H1 (cell line): ENCODE measurements at regions not wholly inside any gene's neighbourhood (a gene's known extent, or its start where the extent isn't known, plus 50 kb on each side); places are given as distances from the start of the nearest gene placed in this dataset.

Source experiments
- CTCF ChIA-PET: fragments of 300-600 bp; sonication (Branson Sonifier 250); formaldehyde crosslinking; loops from one replicate; lab custom pipeline; 2021; ENCODE audit not compliant: partially characterized antibody; lab: Charles Lee
- POLR2A ChIA-PET: fragments of 300-600 bp; sonication (Branson Sonifier 250); formaldehyde crosslinking; loops from one replicate; lab custom pipeline; 2021; ENCODE audit warnings: inconsistent platforms; ENCODE audit not compliant: partially characterized antibody; lab: Charles Lee
- DNase-seq, 2 experiments: peaks; one replicate each; pipeline versions ENCODE4 v3.0.0 to v3.0.0-alpha.2; 2010 to 2022; ENCODE audit warnings: low spot score in 2 of 2, low read depth in 1 of 2, mixed read lengths in 1 of 2
- FAIRE-seq: peaks from 2 replicates; lab custom pipeline; 2011; peaks lifted over from hg19 to GRCh38; lab: Jason Lieb, UNC
- H2AFZ ChIP-seq: 2 replicates; pipeline ENCODE4 v1.8.1; 2012; ENCODE audit warnings: low read length, inconsistent platforms
- H2AK5ac ChIP-seq: 2 replicates; pipeline ENCODE4 v1.6.1; 2013; ENCODE audit warnings: low read depth, low read length
- H2BK120ac ChIP-seq: replicated peaks from 2 replicates; pipeline ENCODE3; 2013; ENCODE audit warnings: low read depth, low read length, inconsistent platforms
- H2BK12ac ChIP-seq: 2 replicates; pipeline ENCODE4 v1.6.1; 2013; ENCODE audit warnings: low read depth, low read length
- H2BK15ac ChIP-seq: 2 replicates; pipeline ENCODE4 v1.6.1; 2013; ENCODE audit warnings: low read length
- H2BK20ac ChIP-seq: 2 replicates; pipeline ENCODE4 v1.6.1; 2013; ENCODE audit warnings: low read length
- H2BK5ac ChIP-seq: 2 replicates; pipeline ENCODE4 v1.6.1; 2013; ENCODE audit warnings: low read depth, low read length
- H3K14ac ChIP-seq: 2 replicates; pipeline ENCODE4 v1.6.1; 2013; ENCODE audit warnings: inconsistent platforms; ENCODE audit not compliant: insufficient read length
- H3K18ac ChIP-seq: 2 replicates; pipeline ENCODE4 v1.6.1; 2013; ENCODE audit warnings: low read length; ENCODE audit errors: extremely low read depth
- H3K23ac ChIP-seq: 2 replicates; pipeline ENCODE4 v1.6.1; 2013; ENCODE audit warnings: inconsistent platforms; ENCODE audit not compliant: insufficient read length
- H3K23me2 ChIP-seq: 2 replicates; pipeline ENCODE4 v1.6.1; 2013; ENCODE audit warnings: low read depth, low read length
- H3K27ac ChIP-seq: 2 replicates; pipeline ENCODE4 v1.6.1; 2011; ENCODE audit warnings: low read depth, low read length, inconsistent platforms
- H3K27me3 ChIP-seq, 4 experiments: replicated peaks in 1 of 4; 1 replicate in 1 of 4; 2 replicates in 3 of 4; pipeline versions ENCODE4 v1.6.1 to v1.8.1; 2011 to 2013; ENCODE audit warnings: low read length in 3 of 4, mild to moderate bottlenecking in 3 of 4, inconsistent platforms in 2 of 4, mixed read lengths in 2 of 4, moderate library complexity in 1 of 4; ENCODE audit not compliant: control insufficient read depth in 3 of 4, insufficient read depth in 3 of 4; ENCODE audit errors: extremely low read depth in 1 of 4
- H3K36me3 ChIP-seq, 4 experiments: 2 replicates each; pipeline versions ENCODE4 v1.6.1 to v1.8.1; 2011 to 2013; ENCODE audit warnings: mild to moderate bottlenecking in 4 of 4, low read length in 3 of 4, moderate library complexity in 2 of 4, control low read depth in 1 of 4, inconsistent platforms in 1 of 4; ENCODE audit not compliant: insufficient read depth in 4 of 4, control insufficient read depth in 2 of 4
- H3K4ac ChIP-seq: replicated peaks from 2 replicates; pipeline ENCODE3; 2013; ENCODE audit warnings: low read length, low read depth, mixed read lengths, inconsistent platforms; ENCODE audit not compliant: insufficient read length
- H3K4me1 ChIP-seq, 4 experiments: replicated peaks in 1 of 4; 1 replicate in 1 of 4; 2 replicates in 3 of 4; pipeline versions ENCODE4 v1.6.1 to v1.8.1; 2011 to 2013; ENCODE audit warnings: low read length in 3 of 4, inconsistent platforms in 2 of 4, mixed read lengths in 1 of 4; ENCODE audit not compliant: insufficient read depth in 4 of 4, control insufficient read depth in 3 of 4
- H3K4me2 ChIP-seq, 2 experiments: 2 replicates each; pipeline versions ENCODE4 v1.6.1 to v1.8.1; 2011 to 2013; ENCODE audit warnings: low read depth in 2 of 2, low read length in 2 of 2, control low read depth in 1 of 2, inconsistent platforms in 1 of 2, mild to moderate bottlenecking in 1 of 2; ENCODE audit not compliant: insufficient read depth in 1 of 2
- H3K4me3 ChIP-seq, 4 experiments: fragments of 200-600, 300-600 bp in 1 of 4; sonication (generic), shearing (Covaris generic), sonication (Bioruptor Twin) in 1 of 4; 2 replicates each; pipeline versions ENCODE4 v1.5.1 to v1.8.1; 2011 to 2016; ENCODE audit warnings: low read length in 4 of 4, low read depth in 3 of 4, control low read depth in 2 of 4, inconsistent platforms in 2 of 4, mild to moderate bottlenecking in 2 of 4, mixed read lengths in 1 of 4, moderate library complexity in 1 of 4; ENCODE audit not compliant: insufficient read depth in 2 of 4; ENCODE audit errors: extremely low read depth in 1 of 4
- H3K56ac ChIP-seq: replicated peaks from 2 replicates; pipeline ENCODE3; 2013; ENCODE audit warnings: low read depth, mild to moderate bottlenecking, mixed read lengths, low read length, inconsistent platforms; ENCODE audit not compliant: insufficient read length
- H3K79me1 ChIP-seq: 2 replicates; pipeline ENCODE4 v1.6.1; 2013; ENCODE audit warnings: low read depth, low read length, control low read depth
- H3K79me2 ChIP-seq, 2 experiments: 2 replicates each; pipeline versions ENCODE4 v1.6.1 to v1.8.1; 2012 to 2013; ENCODE audit warnings: low read length in 2 of 2, mild to moderate bottlenecking in 2 of 2, inconsistent platforms in 1 of 2; ENCODE audit not compliant: insufficient read depth in 2 of 2, control insufficient read depth in 1 of 2
- H3K9ac ChIP-seq, 4 experiments: replicated peaks in 1 of 4; 1 replicate in 1 of 4; 2 replicates in 3 of 4; pipeline versions ENCODE4 v1.6.1 to v1.8.1; 2011 to 2013; ENCODE audit warnings: low read depth in 3 of 4, low read length in 3 of 4, control low read depth in 2 of 4, mild to moderate bottlenecking in 2 of 4, moderate library complexity in 2 of 4, inconsistent platforms in 1 of 4; ENCODE audit errors: extremely low read depth in 1 of 4
- H3K9me3 ChIP-seq, 2 experiments: 2 replicates each; pipeline versions ENCODE4 v1.6.1 to v1.8.1; 2012 to 2013; ENCODE audit warnings: mild to moderate bottlenecking in 2 of 2, moderate library complexity in 2 of 2, control low read depth in 1 of 2, inconsistent platforms in 1 of 2, low read depth in 1 of 2, low read length in 1 of 2, mixed read lengths in 1 of 2; ENCODE audit not compliant: insufficient read depth in 2 of 2
- H4K20me1 ChIP-seq, 2 experiments: replicated peaks in 1 of 2; 2 replicates each; pipeline versions ENCODE3 to v1.8.1; 2011 to 2013; ENCODE audit warnings: inconsistent platforms in 2 of 2, low read length in 2 of 2, mild to moderate bottlenecking in 1 of 2; ENCODE audit not compliant: insufficient read depth in 2 of 2, control insufficient read depth in 1 of 2
- H4K5ac ChIP-seq: 2 replicates; pipeline ENCODE4 v1.6.1; 2013; ENCODE audit warnings: low read length, low read depth, mixed read lengths, inconsistent platforms; ENCODE audit not compliant: insufficient read length
- H4K8ac ChIP-seq: 2 replicates; pipeline ENCODE4 v1.8.0; 2013; ENCODE audit warnings: mild to moderate bottlenecking, moderate library complexity, low read length, inconsistent platforms; ENCODE audit not compliant: insufficient read depth; ENCODE audit errors: extremely low read depth
- H4K91ac ChIP-seq: replicated peaks from 2 replicates; pipeline ENCODE3; 2013; ENCODE audit warnings: low read length, mixed read lengths, inconsistent platforms; ENCODE audit not compliant: insufficient read length
- RAD21 ChIP-seq, 2 experiments: IDR thresholded peaks in 1 of 2; conservative IDR thresholded peaks in 1 of 2; 2 replicates each; pipeline ENCODE4 v1.6.1; 2011; ENCODE audit warnings: low read depth in 2 of 2, low read length in 2 of 2, improper control_type of control experiment in 1 of 2, inconsistent platforms in 1 of 2, mild to moderate bottlenecking in 1 of 2, moderate library complexity in 1 of 2
- TAF1 ChIP-seq: IDR thresholded peaks from 2 replicates; pipeline ENCODE4 v1.6.1; 2011; ENCODE audit warnings: mild to moderate bottlenecking, low read depth, low read length
- WGBS, 2 experiments: shearing (Covaris generic) in 1 of 2; methylation state at CpG; one replicate each; pipeline versions ENCODE4 v1.1.6 to v1.1.7; 2013 to 2015; ENCODE audit warnings: low lambda C conversion rate in 2 of 2, mixed read lengths in 2 of 2, inconsistent platforms in 1 of 2, low coverage in 1 of 2, missing lambda C conversion rate in 1 of 2; ENCODE audit not compliant: insufficient replicate concordance in 2 of 2, insufficient coverage in 1 of 2, insufficient read length in 1 of 2; ENCODE audit errors: extremely low coverage in 1 of 2, missing lambda C conversion rate in 1 of 2; 5-methylcytosine and 5-hydroxymethylcytosine counted together

DNA sequence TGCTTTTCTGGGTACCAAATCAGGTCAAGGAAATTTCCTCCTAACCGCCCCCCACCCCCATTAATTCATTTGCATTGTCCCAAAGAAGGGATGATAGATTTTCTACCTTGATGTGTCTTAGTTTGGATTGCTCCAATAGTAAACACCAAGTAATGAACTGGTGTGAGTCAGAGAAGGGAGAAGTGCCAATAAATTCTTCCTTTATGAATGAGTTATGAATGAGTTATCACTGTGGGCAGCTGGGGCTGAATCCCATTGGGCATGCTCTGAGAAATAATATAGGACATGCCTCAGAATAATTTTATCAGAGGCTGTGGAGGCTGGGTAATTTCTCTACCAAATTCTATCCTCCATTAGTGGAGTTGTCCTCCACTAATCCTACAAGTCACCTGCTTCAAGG, 277.9 kb upstream of the FLRT2 start:
- Histone ChIP-seq H3K9me3 (0 out of 4 replicates have a peak, but pooled peaks cover 0 to 3% of the 10 kb centered on the region in 2 experiments), H3K79me2 (no peaks in the 10 kb centered on the region), H3K27me3 (no peaks in the 10 kb centered on the region), H3K14ac (no peak overlapping the region), H2AFZ (no peak overlapping the region), H2BK120ac (no peak overlapping the region), H3K27ac (no peak overlapping the region), H4K91ac (no peak overlapping the region), H4K20me1 (no peaks in the 10 kb centered on the region), H4K8ac (no peak overlapping the region), H2BK15ac (no peak overlapping the region), H3K56ac (no peak overlapping the region), H4K5ac (no peak overlapping the region), H2AK5ac (no peak overlapping the region), H3K9ac (no peak overlapping the region)
- CTCF ChIA-PET, result no interaction called here
- 78% methylated on average over 1 of the region's 1 CpG; no CpG with 5 or more reads in 1 of the 2 experiments for WGBS, 2 experiments
- DNase-seq, result no peak
- TF ChIP-seq RAD21 (IDR thresholded peaks at IDR 0.05 in 1 of 2, conservative IDR thresholded peaks at IDR 0.05 in 1 of 2; ENCODE audit: low read depth in 2 of 2, low read length in 2 of 2) (no peak), TAF1 (no peak)
- TF ChIP-seq, all 59 proteins: peak for 0
- Histone ChIP-seq H2BK5ac (no peak overlapping the region), H3K4me1 (peaks cover 0 to 9% (median 1%) of the 10 kb centered on the region in 4 experiments; a peak in 3 of 7 replicates), H3K4me2 (no peak overlapping the region), H3K4ac (no peak overlapping the region), H3K18ac (no peak overlapping the region), H2BK12ac (no peak overlapping the region), H3K23me2 (no peaks in the 10 kb centered on the region), H3K79me1 (no peaks in the 10 kb centered on the region), H3K4me3 (no peak overlapping the region), H3K23ac (no peak overlapping the region), H3K36me3 (no peaks in the 10 kb centered on the region), H2BK20ac (no peak overlapping the region)
- no peak for FAIRE-seq
- POLR2A ChIA-PET, result no interaction called here
